WERI-Rb-1 (cell line): ENCODE measurements at regions not wholly inside any gene's neighbourhood (a gene's known extent, or its start where the extent isn't known, plus 50 kb on each side); places are given as distances from the start of the nearest gene placed in this dataset.

Source experiments
- DNase-seq: peaks from one replicate; pipeline ENCODE4 v3.0.0-alpha.2; 2020
- H3K27ac ChIP-seq: fragments of 250-450 bp; sonication (Bioruptor Pico); 2 replicates; pipeline ENCODE4 v1.5.1; 2020; ENCODE audit warnings: mild to moderate bottlenecking, moderate library complexity
- H3K27me3 ChIP-seq: fragments of 250-450 bp; sonication (Bioruptor Pico); 2 replicates; pipeline ENCODE4 v1.5.1; 2021; ENCODE audit warnings: mild to moderate bottlenecking, low read depth, moderate library complexity; ENCODE audit not compliant: insufficient read depth, severe bottlenecking
- H3K36me3 ChIP-seq: fragments of 250-450 bp; sonication (Bioruptor Pico); 2 replicates; pipeline ENCODE4 v1.5.1; 2020; ENCODE audit warnings: mild to moderate bottlenecking, moderate library complexity
- H3K4me3 ChIP-seq: 2 replicates; pipeline ENCODE4 v1.5.1; 2011; ENCODE audit warnings: low read depth, mild to moderate bottlenecking, control low read depth, low read length
- H3K9me3 ChIP-seq: fragments of 250-450 bp; sonication (Bioruptor Pico); 2 replicates; pipeline ENCODE4 v1.5.1; 2021; ENCODE audit warnings: mild to moderate bottlenecking, moderate library complexity; ENCODE audit not compliant: severe bottlenecking
- CTCF ChIP-seq: IDR thresholded peaks from 2 replicates; pipeline ENCODE4 v1.5.1; 2011; ENCODE audit warnings: low read depth, mild to moderate bottlenecking, control low read depth, inconsistent platforms, low read length

GRCh38 chr2:137729305-137729704 lies 235.0 kb upstream of the HNMT start:
- Histone ChIP-seq H3K4me3 (no peak overlapping the region), H3K36me3 (no peaks in the 10 kb centered on the region), H3K9me3 (no peaks in the 10 kb centered on the region), H3K27me3 (no peaks in the 10 kb centered on the region), H3K27ac (no peak overlapping the region)
- no peak for TF ChIP-seq CTCF
- no peak for DNase-seq

GRCh38 chr2:137737559-137737958 lies 226.7 kb upstream of the HNMT start:
- no peak overlapping the region for H3K27ac ChIP-seq
- no peaks in the 10 kb centered on the region for H3K27me3 ChIP-seq
- no peaks in the 10 kb centered on the region for H3K9me3 ChIP-seq
- H3K36me3 ChIP-seq: no peaks in the 10 kb centered on the region
- TF ChIP-seq CTCF: no peak
- DNase-seq: no peak
- no peak overlapping the region for H3K4me3 ChIP-seq

GRCh38 chr2:137741784-137742362 lies 222.4 kb upstream of the HNMT start:
- H3K4me3 ChIP-seq: no peak overlapping the region
- no peaks in the 10 kb centered on the region for H3K9me3 ChIP-seq
- DNase-seq: no peak
- no peaks in the 10 kb centered on the region for H3K27me3 ChIP-seq
- no peak for TF ChIP-seq CTCF
- H3K36me3 ChIP-seq: no peaks in the 10 kb centered on the region
- no peak overlapping the region for H3K27ac ChIP-seq

DNA sequence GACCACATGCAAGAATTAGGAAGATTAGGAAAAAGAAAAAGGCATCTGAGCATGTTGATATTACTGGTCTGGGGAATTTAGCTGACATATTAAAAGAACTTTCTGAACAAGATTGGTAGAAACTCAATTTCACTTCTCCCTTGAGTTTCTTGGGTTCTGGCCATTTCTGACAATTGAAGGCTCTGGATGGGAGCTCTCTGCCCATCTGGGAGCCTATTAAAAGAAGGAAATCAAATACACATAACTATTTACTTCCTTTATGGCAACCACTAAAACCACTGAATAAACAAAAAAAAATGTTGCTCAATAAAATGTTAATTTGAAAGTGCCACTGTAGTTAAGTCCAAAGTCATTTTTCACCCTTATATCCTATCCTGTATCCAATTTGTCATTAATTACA lies 216.8 kb upstream of the HNMT start:
- no peak overlapping the region for H3K4me3 ChIP-seq
- TF ChIP-seq CTCF: no peak
- DNase-seq: no peak

DNA sequence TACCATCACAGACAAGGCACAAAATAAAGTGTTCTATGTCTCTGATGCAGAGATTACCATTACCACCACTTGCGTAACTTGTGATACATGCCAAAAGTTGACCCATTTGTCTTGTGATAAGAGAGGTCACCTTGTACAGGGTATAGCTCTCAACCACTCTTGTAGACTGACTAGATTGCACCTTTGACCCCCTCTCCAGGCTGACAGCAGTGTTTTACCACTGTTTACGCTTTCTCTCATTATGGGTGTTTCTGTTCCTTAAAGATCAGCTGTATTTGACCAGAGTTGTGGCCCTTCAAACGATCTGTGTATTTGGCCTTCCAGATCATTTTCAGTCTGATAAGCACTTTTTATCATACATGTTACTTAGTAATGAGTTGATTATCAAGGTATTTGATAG lies 215.7 kb upstream of the HNMT start:
- no peak overlapping the region for H3K27ac ChIP-seq
- no peaks in the 10 kb centered on the region for H3K36me3 ChIP-seq
- H3K4me3 ChIP-seq: no peak overlapping the region
- no peak for DNase-seq
- no peaks in the 10 kb centered on the region for H3K9me3 ChIP-seq
- TF ChIP-seq CTCF: no peak
- H3K27me3 ChIP-seq: no peaks in the 10 kb centered on the region

More for the DNA sequence above, 216.8 kb upstream of the HNMT start:
- Histone ChIP-seq H3K27ac (no peak overlapping the region), H3K36me3 (no peaks in the 10 kb centered on the region), H3K27me3 (no peaks in the 10 kb centered on the region), H3K9me3 (no peaks in the 10 kb centered on the region)

GRCh38 chr2:137764646-137765045 lies 199.6 kb upstream of the HNMT start:
- Histone ChIP-seq H3K27ac (no peak overlapping the region), H3K36me3 (no peaks in the 10 kb centered on the region), H3K27me3 (no peaks in the 10 kb centered on the region), H3K4me3 (no peak overlapping the region), H3K9me3 (peaks cover 2% of the 10 kb centered on the region)
- no peak for TF ChIP-seq CTCF
- DNase-seq: peak; percentile 34
